GM12874 (cell line): ENCODE measurements at regions not wholly inside any gene's neighbourhood (a gene's known extent, or its start where the extent isn't known, plus 50 kb on each side); places are given as distances from the start of the nearest gene placed in this dataset.

Source experiments
- TF ChIP-seq, protein P1 (sequence below): IDR thresholded peaks from 2 replicates; pipeline ENCODE4 v1.5.1; 2011; ENCODE audit warnings: low read depth, mild to moderate bottlenecking, control low read depth, low read length, moderate library complexity; ENCODE audit not compliant: insufficient read depth

DNA sequence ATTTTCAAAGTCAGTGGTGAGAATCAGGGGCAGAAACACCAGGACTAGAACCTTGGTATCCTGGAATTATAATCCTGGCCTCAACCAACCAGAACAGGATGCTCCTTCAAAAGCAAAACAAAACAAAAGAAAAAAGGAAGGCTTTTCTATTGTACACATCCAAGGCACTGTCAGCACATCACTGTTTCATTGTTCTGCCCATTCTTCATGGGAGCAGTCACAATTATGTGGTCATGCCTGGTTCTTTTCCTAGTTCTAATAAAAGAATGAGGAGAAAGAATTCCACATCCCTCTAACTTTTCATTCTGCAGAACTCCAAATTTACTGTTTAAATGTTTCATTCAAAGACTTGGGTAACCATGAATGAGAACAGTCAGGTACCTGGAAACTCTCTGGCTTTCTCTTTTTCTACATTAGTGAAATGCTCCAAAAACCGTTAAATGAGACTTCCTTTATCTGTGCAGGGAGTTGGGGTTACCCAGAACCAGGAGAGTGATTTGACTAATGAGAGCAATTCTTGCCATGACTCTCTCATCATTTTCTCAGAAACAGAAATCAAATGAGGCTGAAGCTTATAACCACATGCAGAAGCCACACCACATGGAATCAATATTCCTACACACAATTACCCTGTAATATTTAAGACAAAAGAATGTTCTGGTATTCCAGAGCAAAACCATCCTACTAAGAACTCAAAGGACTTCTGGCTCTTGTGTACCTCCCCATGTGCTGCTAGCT, 110.9 kb upstream of the CCDC150 start:
- TF ChIP-seq, protein P1, sequence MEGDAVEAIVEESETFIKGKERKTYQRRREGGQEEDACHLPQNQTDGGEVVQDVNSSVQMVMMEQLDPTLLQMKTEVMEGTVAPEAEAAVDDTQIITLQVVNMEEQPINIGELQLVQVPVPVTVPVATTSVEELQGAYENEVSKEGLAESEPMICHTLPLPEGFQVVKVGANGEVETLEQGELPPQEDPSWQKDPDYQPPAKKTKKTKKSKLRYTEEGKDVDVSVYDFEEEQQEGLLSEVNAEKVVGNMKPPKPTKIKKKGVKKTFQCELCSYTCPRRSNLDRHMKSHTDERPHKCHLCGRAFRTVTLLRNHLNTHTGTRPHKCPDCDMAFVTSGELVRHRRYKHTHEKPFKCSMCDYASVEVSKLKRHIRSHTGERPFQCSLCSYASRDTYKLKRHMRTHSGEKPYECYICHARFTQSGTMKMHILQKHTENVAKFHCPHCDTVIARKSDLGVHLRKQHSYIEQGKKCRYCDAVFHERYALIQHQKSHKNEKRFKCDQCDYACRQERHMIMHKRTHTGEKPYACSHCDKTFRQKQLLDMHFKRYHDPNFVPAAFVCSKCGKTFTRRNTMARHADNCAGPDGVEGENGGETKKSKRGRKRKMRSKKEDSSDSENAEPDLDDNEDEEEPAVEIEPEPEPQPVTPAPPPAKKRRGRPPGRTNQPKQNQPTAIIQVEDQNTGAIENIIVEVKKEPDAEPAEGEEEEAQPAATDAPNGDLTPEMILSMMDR, result no peak

DNA sequence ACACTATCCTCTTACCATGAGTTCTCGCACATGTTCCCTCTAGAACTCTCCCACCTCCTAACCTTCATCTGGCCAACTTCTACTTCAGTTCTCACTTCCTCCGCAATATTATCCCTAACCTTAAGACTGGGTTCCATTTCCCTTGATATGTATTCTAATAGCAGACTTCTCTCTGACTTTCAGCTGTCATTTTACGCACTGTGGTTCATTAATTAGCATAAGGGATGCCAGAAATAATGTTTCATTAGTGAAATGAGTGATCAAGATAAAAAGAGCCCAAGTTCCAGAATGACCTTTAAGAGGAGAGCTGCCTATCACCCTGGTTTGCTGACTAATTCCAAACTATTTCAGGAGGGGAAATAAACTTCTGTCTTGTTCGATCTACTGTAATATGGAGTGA, 108.6 kb upstream of the CCDC150 start:
- TF ChIP-seq, protein P1, result no peak

DNA sequence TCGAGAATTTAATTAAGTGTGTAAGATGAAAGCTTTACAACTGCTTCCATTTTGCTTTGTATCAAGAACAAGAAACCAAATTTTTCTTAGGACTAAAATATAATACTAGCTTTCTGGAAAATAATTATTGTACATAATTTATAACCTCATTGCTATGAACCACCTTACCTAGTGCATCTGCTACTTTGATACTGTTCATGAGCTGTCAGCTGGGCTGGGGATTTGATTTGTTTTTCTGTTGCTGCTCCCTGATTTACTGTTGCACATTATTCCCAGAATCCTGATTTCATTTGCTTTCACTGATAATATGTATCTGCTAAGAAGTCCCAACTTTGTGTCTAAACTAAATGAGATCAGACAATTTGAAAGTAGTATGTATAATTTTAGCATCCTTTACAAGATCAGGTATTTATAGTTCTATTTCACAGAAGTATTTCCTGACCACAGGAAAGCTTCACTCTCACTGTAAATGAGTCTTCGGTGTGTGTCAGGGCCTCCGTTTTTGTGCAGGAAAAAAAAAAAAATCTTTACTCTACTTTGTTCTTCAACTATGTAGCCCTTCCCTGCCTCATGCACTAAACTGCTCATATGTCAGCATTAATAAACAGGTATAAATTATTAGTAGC, 105.6 kb upstream of the CCDC150 start:
- TF ChIP-seq, protein P1, result no peak

DNA sequence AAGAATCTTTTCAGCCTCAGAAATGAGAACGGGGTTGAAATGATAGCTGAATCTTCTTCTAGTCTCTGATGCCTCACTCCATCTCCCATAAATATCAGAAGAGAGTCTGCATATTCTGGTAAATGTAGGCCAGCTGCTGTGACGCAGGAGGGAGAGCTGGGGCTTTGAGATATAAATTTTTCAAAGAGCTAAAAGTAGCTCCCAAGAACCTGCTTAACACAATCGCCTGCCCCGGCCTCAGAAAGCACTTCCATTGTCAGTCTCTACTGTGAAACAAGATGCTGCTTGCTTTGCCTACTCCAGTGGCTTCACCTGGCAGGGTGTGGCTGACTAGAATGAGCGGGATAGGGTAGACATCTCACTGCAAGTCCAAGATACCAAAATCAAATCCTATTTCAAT, 105.0 kb upstream of the CCDC150 start:
- TF ChIP-seq, protein P1, result no peak

DNA sequence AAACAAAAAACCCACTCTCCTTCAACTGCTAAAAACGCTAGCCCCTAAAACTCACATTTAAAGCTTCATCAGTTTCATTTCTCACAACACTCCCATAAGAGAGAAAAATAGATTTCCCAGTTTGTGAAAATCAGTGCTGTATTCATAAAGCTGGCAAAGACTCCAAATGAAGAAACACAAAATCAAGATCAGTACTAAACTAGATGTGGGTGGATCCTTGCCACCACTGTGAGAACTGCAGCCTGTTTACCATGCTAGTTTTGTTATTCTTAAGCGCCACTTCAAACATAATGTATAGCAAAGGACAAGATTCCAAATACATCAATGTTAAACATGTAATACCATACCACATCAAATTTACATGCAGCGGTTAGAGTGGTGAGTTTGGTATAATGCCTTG, 104.5 kb upstream of the CCDC150 start:
- TF ChIP-seq, protein P1, result no peak

DNA sequence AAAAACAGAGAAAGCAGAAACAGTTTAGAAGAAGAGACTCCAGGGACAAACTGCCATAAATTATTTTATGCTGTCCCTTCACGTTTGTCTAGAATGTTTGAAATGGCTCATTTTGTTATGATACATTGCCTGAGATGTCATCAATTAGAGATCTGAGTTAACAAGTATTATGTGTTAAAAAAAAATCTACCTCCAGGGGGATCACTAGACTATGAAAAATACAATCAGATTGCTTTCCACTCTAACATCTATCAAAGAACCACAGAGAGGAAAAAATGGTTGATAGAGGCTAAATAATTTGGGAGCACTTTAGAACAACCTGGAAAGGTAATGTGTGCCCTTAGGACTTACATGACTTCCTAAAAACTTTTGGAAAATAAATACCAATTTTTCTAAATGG, 103.8 kb upstream of the CCDC150 start:
- TF ChIP-seq, protein P1, result no peak

DNA sequence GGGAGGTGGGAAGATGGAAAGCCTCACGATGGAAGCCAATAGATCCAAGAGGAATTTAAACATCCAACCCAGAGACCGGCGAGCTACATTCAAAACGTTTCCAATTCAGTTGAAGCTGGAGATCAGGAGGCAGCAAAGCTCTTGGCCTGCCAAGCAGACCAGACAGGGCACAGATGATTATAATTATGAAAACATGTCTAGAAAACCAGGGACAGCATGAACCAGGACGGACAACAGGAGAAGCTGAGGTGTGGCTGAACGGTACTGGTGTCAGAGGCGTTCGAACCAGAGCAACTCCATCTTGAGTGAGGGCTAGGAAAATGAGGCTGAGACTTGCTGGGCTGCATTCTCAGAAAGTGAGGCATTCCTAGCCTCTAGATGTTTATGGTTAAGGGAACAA, 102.2 kb upstream of the CCDC150 start:
- TF ChIP-seq, protein P1, result no peak
